PFSK-1 (cell line): ENCODE measurements at regions not wholly inside any gene's neighbourhood (a gene's known extent, or its start where the extent isn't known, plus 50 kb on each side); places are given as distances from the start of the nearest gene placed in this dataset.

Source experiments
- FOXP2 ChIP-seq: optimal IDR thresholded peaks from 2 replicates; pipeline ENCODE3; 2011; ENCODE audit warnings: borderline replicate concordance, control low read depth, inconsistent platforms; ENCODE audit not compliant: insufficient read depth; ENCODE audit errors: extremely low read length, extremely low read depth
- POLR2AphosphoS5 ChIP-seq: IDR thresholded peaks from 2 replicates; pipeline ENCODE4 v1.6.1; 2012; ENCODE audit warnings: low read depth, mild to moderate bottlenecking, control low read depth, low read length, moderate library complexity
- REST ChIP-seq, 2 experiments: IDR thresholded peaks; 2 replicates each; pipeline versions ENCODE4 v1.6.1 to v1.8.0; 2011 to 2012; ENCODE audit warnings: low read depth in 2 of 2, low read length in 2 of 2, control low read depth in 1 of 2, inconsistent platforms in 1 of 2, mild to moderate bottlenecking in 1 of 2, moderate library complexity in 1 of 2; ENCODE audit not compliant: insufficient read depth in 1 of 2
- SIN3A ChIP-seq: IDR thresholded peaks from 2 replicates; pipeline ENCODE4 v1.6.1; 2012; ENCODE audit warnings: mild to moderate bottlenecking, low read length, moderate library complexity, borderline replicate concordance; ENCODE audit not compliant: insufficient read depth
- TAF1 ChIP-seq: IDR thresholded peaks from 2 replicates; pipeline ENCODE4 v1.6.1; 2012; ENCODE audit warnings: low read length, control low read depth, borderline replicate concordance; ENCODE audit not compliant: insufficient read depth

- no peak for TF ChIP-seq REST (IDR thresholded peaks at IDR 0.05; ENCODE audit: insufficient read depth in 1 of 2, low read depth in 2 of 2, low read length in 2 of 2)
- TF ChIP-seq TAF1, result no peak
- no peak for TF ChIP-seq SIN3A
- TF ChIP-seq FOXP2, result no peak
- TF ChIP-seq POLR2AphosphoS5, result no peak
These were observed 57.3 kb upstream of the ZNF608 start for GRCh38 chr5:124803617-124804323.

DNA sequence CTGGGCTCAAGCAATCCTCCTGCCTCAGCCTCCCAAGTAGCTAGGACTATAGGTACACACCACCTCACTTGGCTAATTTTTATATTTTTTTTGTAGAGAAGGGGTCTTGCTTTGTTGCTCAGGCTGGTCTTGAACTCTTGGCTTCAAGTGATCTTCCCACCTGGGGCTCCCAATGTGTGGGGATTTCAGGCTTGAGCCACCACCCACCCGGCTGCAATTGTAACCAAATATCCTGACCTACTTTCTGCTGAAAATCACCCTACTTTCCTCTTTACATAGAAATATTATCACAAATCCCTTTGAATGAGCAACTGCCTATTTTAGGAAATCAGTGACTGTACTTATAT lies 59.6 kb upstream of the ZNF608 start:
- no peak for TF ChIP-seq REST (IDR thresholded peaks at IDR 0.05; ENCODE audit: insufficient read depth in 1 of 2, low read depth in 2 of 2, low read length in 2 of 2)
- TF ChIP-seq FOXP2, result no peak
- TF ChIP-seq TAF1, result no peak
- no peak for TF ChIP-seq POLR2AphosphoS5
- no peak for TF ChIP-seq SIN3A

DNA sequence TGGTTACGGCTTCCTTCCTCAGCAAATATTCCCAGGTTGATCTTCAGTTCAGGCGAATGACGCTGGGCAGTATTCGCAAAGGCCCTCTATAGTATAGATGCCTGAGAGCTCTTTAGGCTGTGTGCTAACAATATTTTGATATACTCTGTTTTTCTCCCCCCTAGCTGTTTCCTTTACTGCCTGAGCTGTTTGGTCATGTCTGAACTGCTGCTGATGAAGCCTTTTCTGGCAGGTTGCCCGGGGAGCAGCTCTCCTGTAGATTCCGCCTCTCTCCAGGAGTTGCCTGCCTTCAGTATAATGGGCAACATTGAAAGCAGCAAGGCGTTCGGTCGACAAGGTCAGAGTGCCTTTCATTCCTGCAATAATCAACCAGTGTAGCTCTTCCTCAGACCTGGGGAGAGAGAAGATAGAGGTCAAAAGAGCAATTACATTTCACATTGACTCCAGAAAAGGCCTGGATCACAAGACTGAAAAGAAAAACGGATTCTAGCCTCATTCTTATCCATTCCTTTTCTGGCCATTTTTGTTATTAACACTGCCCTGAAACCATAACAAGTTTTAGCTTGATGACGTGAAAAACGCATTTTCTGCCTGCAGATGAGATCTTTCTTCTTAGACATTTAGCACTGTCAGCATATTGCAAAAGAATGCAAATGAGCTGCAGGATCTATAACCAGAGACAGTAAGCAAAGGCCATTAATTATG lies 60.1 kb upstream of the ZNF608 start:
- TF ChIP-seq SIN3A, result no peak
- TF ChIP-seq FOXP2, result no peak
- no peak for TF ChIP-seq TAF1
- TF ChIP-seq REST (IDR thresholded peaks at IDR 0.05; ENCODE audit: insufficient read depth in 1 of 2, low read depth in 2 of 2, low read length in 2 of 2), result no peak
- no peak for TF ChIP-seq POLR2AphosphoS5

DNA sequence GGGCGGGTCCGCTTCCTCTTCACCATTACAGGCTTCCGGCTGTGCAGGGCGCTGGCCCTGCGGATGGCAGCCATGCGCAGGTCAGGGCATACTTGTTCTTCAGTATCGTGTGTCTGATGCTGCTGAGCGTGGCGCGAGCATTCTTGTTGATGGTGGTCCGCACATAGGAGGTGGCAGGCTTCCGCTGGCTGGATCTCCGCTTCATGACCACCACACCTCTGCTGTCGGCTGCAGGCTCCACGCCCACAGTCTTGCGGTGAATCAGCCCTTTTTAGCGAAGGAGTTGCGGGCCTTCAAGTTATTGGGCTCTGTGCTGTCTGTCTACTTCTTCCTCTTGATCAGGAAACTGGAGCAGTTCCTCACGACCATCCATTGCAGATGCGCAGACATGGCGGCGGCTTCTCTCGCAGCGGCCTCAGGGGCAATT lies 62.4 kb upstream of the ZNF608 start:
- TF ChIP-seq FOXP2 (no peak), POLR2AphosphoS5 (no peak), TAF1 (no peak), SIN3A (no peak), REST (IDR thresholded peaks at IDR 0.05; ENCODE audit: insufficient read depth in 1 of 2, low read depth in 2 of 2, low read length in 2 of 2) (no peak)
